Neural progenitor cell (in vitro differentiated cells): ENCODE measurements at regions not wholly inside any gene's neighbourhood (a gene's known extent, or its start where the extent isn't known, plus 50 kb on each side); places are given as distances from the start of the nearest gene placed in this dataset.

Experiments
- DNase-seq: peaks from one replicate; pipeline ENCODE4 v3.0.0-alpha.2; 2016; ENCODE audit warnings: low spot score
- H2AFZ ChIP-seq: fragments of 200-600 bp; sonication (generic); replicated peaks from 2 replicates; pipeline ENCODE4 v1.6.1; 2016; ENCODE audit warnings: antibody characterized with exemption
- H3F3A ChIP-seq: fragments of 200-600 bp; sonication (generic); 2 replicates; pipeline ENCODE4 v1.6.1; 2016; ENCODE audit warnings: antibody characterized with exemption, low read depth
- H3K27ac ChIP-seq: fragments of 200-600 bp; sonication (generic); 2 replicates; pipeline ENCODE4 v1.5.1; 2016; ENCODE audit warnings: mild to moderate bottlenecking
- H3K27me3 ChIP-seq: fragments of 200-600 bp; sonication (generic); 2 replicates; pipeline ENCODE4 v1.6.1; 2016; ENCODE audit warnings: mild to moderate bottlenecking, moderate library complexity
- H3K36me3 ChIP-seq: fragments of 200-600 bp; sonication (generic); 2 replicates; pipeline ENCODE4 v1.5.1; 2016
- H3K4me1 ChIP-seq: fragments of 200-600 bp; sonication (generic); 2 replicates; pipeline ENCODE4 v1.6.1; 2016; ENCODE audit warnings: mixed run types
- H3K4me2 ChIP-seq: fragments of 200-600 bp; sonication (generic); 2 replicates; pipeline ENCODE4 v1.6.1; 2016
- H3K4me3 ChIP-seq: fragments of 200-600 bp; sonication (generic); 2 replicates; pipeline ENCODE4 v1.5.1; 2016
- H3K79me2 ChIP-seq: fragments of 200-600 bp; sonication (generic); 2 replicates; pipeline ENCODE4 v1.6.1; 2016; ENCODE audit warnings: low read depth
- H3K9ac ChIP-seq: fragments of 200-600 bp; sonication (generic); 2 replicates; pipeline ENCODE4 v1.6.1; 2016
- H3K9me3 ChIP-seq: fragments of 200-600 bp; sonication (generic); 2 replicates; pipeline ENCODE4 v1.5.1; 2016; ENCODE audit warnings: low read depth
- H4K20me1 ChIP-seq: fragments of 200-600 bp; sonication (generic); 2 replicates; pipeline ENCODE4 v1.6.1; 2016; ENCODE audit warnings: low read depth
- H3K27ac Mint-ChIP-seq: 3 replicates; pipeline ENCODE4 v1.8.0; 2021; ENCODE audit warnings: mixed read lengths
- H3K27me3 Mint-ChIP-seq: 2 replicates; pipeline ENCODE4 v1.8.0; 2022; ENCODE audit warnings: low read depth, mild to moderate bottlenecking, inconsistent platforms, moderate library complexity, mixed read lengths; ENCODE audit not compliant: insufficient read depth
- H3K36me3 Mint-ChIP-seq: 3 replicates; pipeline ENCODE4 v1.8.0; 2021; ENCODE audit warnings: mixed read lengths
- H3K4me1 Mint-ChIP-seq: 3 replicates; pipeline ENCODE4 v1.8.0; 2021; ENCODE audit warnings: mixed read lengths
- H3K4me3 Mint-ChIP-seq: 3 replicates; pipeline ENCODE4 v1.8.0; 2021; ENCODE audit warnings: mild to moderate bottlenecking, moderate library complexity, mixed read lengths
- H3K9me3 Mint-ChIP-seq: 3 replicates; pipeline ENCODE4 v1.8.0; 2020; ENCODE audit warnings: mixed read lengths
- CTCF ChIP-seq: fragments of 200-600 bp; sonication (generic); IDR thresholded peaks from 2 replicates; pipeline ENCODE4 v1.5.1; 2017; ENCODE audit warnings: antibody characterized with exemption, mild to moderate bottlenecking
- EZH2 ChIP-seq: fragments of 200-600 bp; sonication (generic); IDR thresholded peaks from 2 replicates; pipeline ENCODE4 v1.6.1; 2017; ENCODE audit warnings: antibody characterized with exemption, mild to moderate bottlenecking, moderate library complexity
- EZH2phosphoT487 ChIP-seq: fragments of 200-600 bp; sonication (generic); IDR thresholded peaks from 2 replicates; pipeline ENCODE4 v1.6.1; 2017; ENCODE audit warnings: antibody characterized with exemption

GRCh38 chr16:6081320-6081976 lies 983.9 kb upstream of the EEF2KMT start:
- Histone ChIP-seq H3K27ac (no peak overlapping the region), H3K4me3 (no peak overlapping the region), H4K20me1 (no peaks in the 10 kb centered on the region), H3K79me2 (no peaks in the 10 kb centered on the region), H3K27me3 (no peaks in the 10 kb centered on the region), H3F3A (no peaks in the 10 kb centered on the region), H3K9me3 (no peaks in the 10 kb centered on the region), H3K9ac (no peak overlapping the region), H3K4me2 (no peak overlapping the region), H2AFZ (no peak overlapping the region), H3K4me1 (no peaks in the 10 kb centered on the region), H3K36me3 (no peaks in the 10 kb centered on the region)
- TF ChIP-seq CTCF, result peak; percentile 95
- TF ChIP-seq EZH2phosphoT487, result no peak
- no peak overlapping the region for H3K27ac Mint-ChIP-seq
- peak; percentile 59 for DNase-seq
- no peak overlapping the region for H3K4me3 Mint-ChIP-seq
- peaks cover 4% of the 10 kb centered on the region for H3K27me3 Mint-ChIP-seq
- H3K4me1 Mint-ChIP-seq, result peaks cover 17% of the 10 kb centered on the region
- H3K36me3 Mint-ChIP-seq, result peaks cover 3% of the 10 kb centered on the region
- peaks cover 2% of the 10 kb centered on the region for H3K9me3 Mint-ChIP-seq

GRCh38 chr16:6076631-6077030 lies 979.0 kb upstream of the EEF2KMT start:
- Histone ChIP-seq H4K20me1 (no peaks in the 10 kb centered on the region), H3K4me1 (no peaks in the 10 kb centered on the region)
- H3K4me3 Mint-ChIP-seq, result no peak overlapping the region

GRCh38 chr16:6068063-6068462 lies 970.5 kb upstream of the EEF2KMT start:
- peaks cover 14% of the 10 kb centered on the region for H3K36me3 Mint-ChIP-seq
- no peaks in the 10 kb centered on the region for H3F3A ChIP-seq
- H3K27me3 Mint-ChIP-seq, result no peaks in the 10 kb centered on the region
- H3K27ac ChIP-seq, result no peak overlapping the region
- peaks cover 4% of the 10 kb centered on the region for H3K4me1 ChIP-seq
- no peak overlapping the region for H3K4me3 Mint-ChIP-seq
- TF ChIP-seq EZH2, result no peak
- H2AFZ ChIP-seq, result no peak overlapping the region
- peaks cover 43% of the 10 kb centered on the region for H3K4me1 Mint-ChIP-seq
- no peak overlapping the region for H3K4me2 ChIP-seq
- H3K9ac ChIP-seq, result no peak overlapping the region
- H3K79me2 ChIP-seq, result no peaks in the 10 kb centered on the region
- no peak overlapping the region for H3K4me3 ChIP-seq
- DNase-seq, result peak; percentile 22
- H4K20me1 ChIP-seq, result no peaks in the 10 kb centered on the region
- H3K36me3 ChIP-seq, result no peaks in the 10 kb centered on the region
- no peaks in the 10 kb centered on the region for H3K9me3 ChIP-seq
- H3K27me3 ChIP-seq, result no peaks in the 10 kb centered on the region
- H3K27ac Mint-ChIP-seq, result no peak overlapping the region
- H3K9me3 Mint-ChIP-seq, result peaks cover 8% of the 10 kb centered on the region

More at GRCh38 chr16:6076631-6077030, 979.0 kb upstream of the EEF2KMT start:
- TF ChIP-seq EZH2phosphoT487 (no peak), CTCF (no peak), EZH2 (no peak)
- Histone ChIP-seq H3K27me3 (no peaks in the 10 kb centered on the region), H3K9me3 (no peaks in the 10 kb centered on the region), H3K27ac (no peak overlapping the region), H3K36me3 (no peaks in the 10 kb centered on the region), H3K4me2 (no peak overlapping the region), H2AFZ (no peak overlapping the region), H3K4me3 (no peak overlapping the region), H3K79me2 (no peaks in the 10 kb centered on the region), H3F3A (no peaks in the 10 kb centered on the region), H3K9ac (no peak overlapping the region)
- Mint-ChIP-seq H3K27ac (no peak overlapping the region), H3K9me3 (peaks cover 7% of the 10 kb centered on the region), H3K4me1 (peaks cover 11% of the 10 kb centered on the region), H3K36me3 (peaks cover 7% of the 10 kb centered on the region), H3K27me3 (peaks cover 2% of the 10 kb centered on the region)
- no peak for DNase-seq

DNA sequence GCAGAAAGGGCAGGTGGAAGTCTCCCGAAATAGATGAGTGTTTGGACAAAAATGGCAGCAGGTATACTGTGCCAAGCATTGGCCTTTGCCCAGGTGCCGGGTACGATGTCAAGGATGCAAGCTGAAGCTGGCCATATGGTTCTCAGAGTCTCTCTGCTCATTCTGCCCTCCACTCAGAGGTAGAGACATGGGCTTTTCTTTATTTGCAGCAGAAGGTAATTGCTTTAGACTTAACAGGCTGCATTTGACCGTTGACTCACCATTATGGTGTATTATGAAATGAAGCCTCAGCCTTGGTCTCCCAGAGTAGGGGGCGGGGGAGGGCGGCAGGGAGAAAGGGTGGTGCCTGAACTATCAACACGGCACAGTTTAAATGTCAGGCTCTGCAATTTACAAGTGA lies 969.1 kb upstream of the EEF2KMT start:
- Histone ChIP-seq H3K9me3 (no peaks in the 10 kb centered on the region), H3K4me2 (no peak overlapping the region), H3F3A (no peaks in the 10 kb centered on the region), H2AFZ (no peak overlapping the region), H3K27me3 (no peaks in the 10 kb centered on the region), H3K9ac (no peak overlapping the region), H3K4me1 (peaks cover 4% of the 10 kb centered on the region), H3K4me3 (no peak overlapping the region), H3K79me2 (no peaks in the 10 kb centered on the region), H3K36me3 (no peaks in the 10 kb centered on the region), H3K27ac (no peak overlapping the region), H4K20me1 (no peaks in the 10 kb centered on the region)
- no peak for DNase-seq
- no peak for TF ChIP-seq EZH2
- no peak for TF ChIP-seq CTCF
- no peak for TF ChIP-seq EZH2phosphoT487
- H3K27me3 Mint-ChIP-seq, result no peaks in the 10 kb centered on the region
- peaks cover 1% of the 10 kb centered on the region for H3K9me3 Mint-ChIP-seq
- H3K4me3 Mint-ChIP-seq, result no peak overlapping the region
- H3K4me1 Mint-ChIP-seq, result peaks cover 46% of the 10 kb centered on the region
- H3K36me3 Mint-ChIP-seq, result peaks cover 11% of the 10 kb centered on the region
- peak overlapping the region; percentile 60 for H3K27ac Mint-ChIP-seq
